K562 (cell line): ENCODE measurements at regions not wholly inside any gene's neighbourhood (a gene's known extent, or its start where the extent isn't known, plus 50 kb on each side); places are given as distances from the start of the nearest gene placed in this dataset.

ENCODE experiments used
- ATAC-seq: fragments of 200-7000 bp; cut with Tn5 transposase; 3 replicates; pipeline ENCODE4 v1.9.1; 2020; ENCODE audit warnings: moderate library complexity
- BruUV-seq: library from RNA; stranded (reverse); fragments of 400-500 nt; replicated peaks from 2 replicates; lab custom pipeline; 2021; lab: Mats Ljungman, UMichigan
- CTCF ChIA-PET: fragments of 300-600 bp; formaldehyde crosslinking; extraction: SDS; loops from one replicate; lab custom pipeline; 2021; ENCODE audit warnings: low intra/inter-chr PET ratio; lab: Yijun Ruan, JAX
- POLR2A ChIA-PET: fragments of 300-600, 350-650 bp; sonication (Branson Sonifier 250); formaldehyde crosslinking; extraction: SDS; loops from one replicate; lab custom pipeline; 2021; ENCODE audit warnings: antibody characterized with exemption, inconsistent platforms; lab: Yijun Ruan, JAX
- DNase-seq, 4 experiments: peaks; one replicate each; pipeline versions ENCODE4 v3.0.0 to v3.0.0-alpha.2; 2011 to 2018; ENCODE audit warnings: low spot score in 3 of 4, mixed read lengths in 3 of 4; ENCODE audit errors: extremely low read depth in 1 of 4
- FAIRE-seq: peaks from 2 replicates; lab custom pipeline; 2011; peaks lifted over from hg19 to GRCh38; lab: Jason Lieb, UNC
- H2AFZ ChIP-seq: 2 replicates; pipeline ENCODE4 v1.6.0; 2011; ENCODE audit warnings: low read depth, low read length, control low read depth, inconsistent platforms
- H3K27ac ChIP-seq: fragments of 200-600 bp; 3 replicates; pipeline ENCODE4 v1.8.0; 2011; ENCODE audit warnings: low read depth, mild to moderate bottlenecking, control low read depth, inconsistent platforms, low read length, moderate library complexity, mixed read lengths; ENCODE audit errors: extremely low read depth
- H3K27me3 ChIP-seq, 2 experiments: fragments of 300-600 bp in 1 of 2; 2 replicates in 1 of 2; 3 replicates in 1 of 2; pipeline versions ENCODE4 v1.6.0 to v1.8.0; 2011; ENCODE audit warnings: inconsistent platforms in 2 of 2, low read length in 2 of 2, mild to moderate bottlenecking in 1 of 2, mixed read lengths in 1 of 2, moderate library complexity in 1 of 2; ENCODE audit not compliant: control insufficient read depth in 2 of 2, insufficient read depth in 2 of 2
- H3K36me3 ChIP-seq: fragments of 300-600 bp; 3 replicates; pipeline ENCODE4 v1.8.0; 2011; ENCODE audit warnings: mild to moderate bottlenecking, low read length, inconsistent platforms; ENCODE audit not compliant: control insufficient read depth, insufficient read depth
- H3K4me1 ChIP-seq, 2 experiments: fragments of 200-600 bp in 1 of 2; replicated peaks in 1 of 2; 2 replicates in 1 of 2; 3 replicates in 1 of 2; pipeline versions ENCODE4 v1.5.1 to v1.8.0; 2011; ENCODE audit warnings: inconsistent platforms in 2 of 2, low read length in 2 of 2, mild to moderate bottlenecking in 1 of 2, mixed read lengths in 1 of 2, moderate library complexity in 1 of 2; ENCODE audit not compliant: control insufficient read depth in 2 of 2, insufficient read depth in 2 of 2
- H3K4me2 ChIP-seq: 2 replicates; pipeline ENCODE4 v1.6.1; 2011; ENCODE audit warnings: low read length, control low read depth, inconsistent platforms, mixed read lengths; ENCODE audit not compliant: insufficient read depth
- H3K4me3 ChIP-seq: fragments of 200-600 bp; sonication (generic), shearing (Covaris generic); 2 replicates; pipeline ENCODE4 v1.5.1; 2016; ENCODE audit warnings: control low read depth, inconsistent platforms
- H3K79me2 ChIP-seq: fragments of 200-600 bp; 3 replicates; pipeline ENCODE4 v1.8.0; 2011; ENCODE audit warnings: low read length, inconsistent platforms; ENCODE audit not compliant: control insufficient read depth, insufficient read depth
- H3K9ac ChIP-seq, 2 experiments: 2 replicates each; pipeline versions ENCODE4 v1.6.0 to v1.6.1; 2011; ENCODE audit warnings: low read depth in 2 of 2, low read length in 2 of 2, control low read depth in 1 of 2, inconsistent platforms in 1 of 2, mild to moderate bottlenecking in 1 of 2, mixed read lengths in 1 of 2; ENCODE audit not compliant: insufficient read depth in 1 of 2
- H3K9me1 ChIP-seq: one replicate; pipeline ENCODE4 v1.6.0; 2011; ENCODE audit warnings: inconsistent platforms, mild to moderate bottlenecking, low read length, moderate library complexity; ENCODE audit not compliant: control insufficient read depth, insufficient read depth
- H3K9me3 ChIP-seq: replicated peaks from 2 replicates; pipeline ENCODE4 v1.5.1; 2011; ENCODE audit warnings: low read depth, low read length, inconsistent platforms; ENCODE audit not compliant: control insufficient read depth, insufficient read depth
- H4K20me1 ChIP-seq: replicated peaks from 2 replicates; pipeline ENCODE4 v1.6.1; 2011; ENCODE audit warnings: low read length, inconsistent platforms, mixed read lengths; ENCODE audit not compliant: control insufficient read depth, insufficient read depth
- ARID2 ChIP-seq: fragments of 450-650 bp; IDR thresholded peaks from 2 replicates; pipeline ENCODE4 v1.6.1; 2017; ENCODE audit warnings: antibody characterized with exemption, mild to moderate bottlenecking
- CUX1 ChIP-seq: fragments of 200-800 bp; sonication (Bioruptor generic); IDR thresholded peaks from 2 replicates; pipeline ENCODE4 v1.6.1; 2016; ENCODE audit warnings: missing genetic modification characterization, missing compliant biosample characterization
- E2F8 ChIP-seq: fragments of 450-650 bp; IDR thresholded peaks from 2 replicates; pipeline ENCODE4 v1.7.1; 2018; ENCODE audit warnings: mild to moderate bottlenecking, low read depth; ENCODE audit not compliant: partially characterized antibody
- HDAC3 ChIP-seq: fragments of 450-650 bp; IDR thresholded peaks from 2 replicates; pipeline ENCODE4 v1.6.1; 2018; ENCODE audit warnings: borderline replicate concordance, mild to moderate bottlenecking, moderate library complexity; ENCODE audit not compliant: partially characterized antibody
- SMARCA5 ChIP-seq: fragments of 450-650 bp; IDR thresholded peaks from 2 replicates; pipeline ENCODE4 v1.6.1; 2016
- ZBTB8A ChIP-seq: fragments of 450-650 bp; IDR thresholded peaks from 2 replicates; pipeline ENCODE4 v1.6.1; 2018; ENCODE audit warnings: mild to moderate bottlenecking, moderate library complexity; ENCODE audit not compliant: partially characterized antibody
- ZNF707 ChIP-seq: fragments of 250-450 bp; sonication (Bioruptor Pico); conservative IDR thresholded peaks from 2 replicates; pipeline ENCODE4 v1.8.0; 2022; ENCODE audit warnings: inconsistent platforms, mild to moderate bottlenecking, moderate library complexity
- ZNF76 ChIP-seq: fragments of 250-450 bp; sonication (Bioruptor Pico); IDR thresholded peaks from 2 replicates; pipeline ENCODE4 v1.4.0; 2020; ENCODE audit warnings: mild to moderate bottlenecking, moderate library complexity, borderline replicate concordance
- WGBS: fragments of 100-300 bp; shearing (Covaris generic); methylation state at CpG from one replicate; pipeline ENCODE4 v1.1.6; 2016; ENCODE audit warnings: low coverage, mixed read lengths; ENCODE audit not compliant: insufficient coverage; ENCODE audit errors: missing lambda C conversion rate; 5-methylcytosine and 5-hydroxymethylcytosine counted together
- in situ Hi-C: fragments of 300-500 bp; cut with MboI; formaldehyde crosslinking; loops from 4 replicates; pipeline ENCODE4 v1.15.0; 2018; ENCODE audit warnings: inconsistent platforms, mixed read lengths
- intact Hi-C: fragments of 100-400 bp; cut with micrococcal nuclease; formaldehyde crosslinking; loops from 2 replicates; pipeline ENCODE4 v1.14.2; 2022
- TF ChIP-seq, protein P1 (sequence below): sonication (generic); formaldehyde crosslinking; IDR thresholded peaks from 2 replicates; pipeline ENCODE4 v1.9.0; 2022; ENCODE audit warnings: mild to moderate bottlenecking, missing genetic modification reagents

GRCh38 chr15:39088156-39088555, 492.7 kb upstream of the THBS1 start (continued):
- TF ChIP-seq CUX1, result no peak

DNA sequence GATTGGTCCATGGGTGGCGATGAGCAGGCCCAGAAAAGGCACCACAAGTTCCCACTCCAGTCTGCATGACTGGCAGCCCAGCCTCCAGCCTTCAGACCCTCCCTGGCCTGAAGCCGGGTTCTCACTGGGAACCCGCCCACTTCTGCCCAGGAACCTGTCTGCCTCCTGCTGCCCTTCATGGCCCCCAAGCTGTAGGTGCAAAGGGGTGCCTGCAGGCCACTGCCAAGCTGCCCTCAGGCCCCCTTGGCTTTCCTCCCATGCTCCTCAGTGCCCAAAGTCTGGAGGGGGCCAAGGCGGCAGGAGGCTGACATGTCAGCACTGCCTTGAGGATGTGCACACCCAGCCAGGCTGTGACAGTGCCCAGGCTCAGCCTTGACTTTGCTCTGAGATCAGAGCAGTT, 488.5 kb upstream of the THBS1 start:
- FAIRE-seq (no peak), DNase-seq (no peak), ATAC-seq (no peak)
- Histone ChIP-seq H3K9ac (no peak overlapping the region), H3K9me1 (no peaks in the 10 kb centered on the region), H3K36me3 (no peaks in the 10 kb centered on the region), H4K20me1 (no peaks in the 10 kb centered on the region), H3K27me3 (no peaks in the 10 kb centered on the region; a peak in 1 of 5 replicates), H3K79me2 (no peaks in the 10 kb centered on the region), H3K4me1 (no peaks in the 10 kb centered on the region), H2AFZ (no peak overlapping the region), H3K9me3 (no peaks in the 10 kb centered on the region), H3K4me2 (no peak overlapping the region), H3K4me3 (no peak overlapping the region), H3K27ac (no peak overlapping the region)
- intact Hi-C loops, result no loop called here
- TF ChIP-seq SMARCA5 (no peak), ZNF707 (CRISPR knock-in tag) (no peak), E2F8 (no peak), ARID2 (no peak), ZNF76 (CRISPR knock-in tag) (no peak), HDAC3 (no peak), ZBTB8A (no peak)
- TF ChIP-seq, protein P1, sequence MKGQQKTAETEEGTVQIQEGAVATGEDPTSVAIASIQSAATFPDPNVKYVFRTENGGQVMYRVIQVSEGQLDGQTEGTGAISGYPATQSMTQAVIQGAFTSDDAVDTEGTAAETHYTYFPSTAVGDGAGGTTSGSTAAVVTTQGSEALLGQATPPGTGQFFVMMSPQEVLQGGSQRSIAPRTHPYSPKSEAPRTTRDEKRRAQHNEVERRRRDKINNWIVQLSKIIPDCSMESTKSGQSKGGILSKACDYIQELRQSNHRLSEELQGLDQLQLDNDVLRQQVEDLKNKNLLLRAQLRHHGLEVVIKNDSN (CRISPR knock-in tag), result no peak
- no TSS peak for BruUV-seq
- WGBS, result 0% methylated on average over 3 of the region's 4 CpGs
- ChIA-PET POLR2A (interaction anchor here (1.1 kb wide), 1 partner anchor 22 kb away, joined by 3 read pairs; no protein-coding TSS in a partner anchor), CTCF (no interaction called here)
- in situ Hi-C loops, result no loop called here
